MM.1S (cell line): ENCODE measurements at regions not wholly inside any gene's neighbourhood (a gene's known extent, or its start where the extent isn't known, plus 50 kb on each side); places are given as distances from the start of the nearest gene placed in this dataset.

Experiments
- CTCF ChIP-seq: fragments of 300-600 bp; sonication (generic); IDR thresholded peaks from 2 replicates; pipeline ENCODE4 v1.5.1; 2016; ENCODE audit warnings: antibody characterized with exemption, low read length, mixed read lengths
- EZH2 ChIP-seq: fragments of 300-600 bp; sonication (generic); optimal IDR thresholded peaks from 2 replicates; pipeline ENCODE3; 2017; ENCODE audit warnings: low read depth, mild to moderate bottlenecking, antibody characterized with exemption, low read length, mixed read lengths
- EZH2phosphoT487 ChIP-seq: fragments of 300-600 bp; sonication (generic); IDR thresholded peaks from 2 replicates; pipeline ENCODE4 v1.6.1; 2018; ENCODE audit warnings: antibody characterized with exemption, low read length

GRCh38 chr1:223010582-223011504 lies 132.2 kb downstream of the TLR5 start:
- no peak for TF ChIP-seq CTCF
- TF ChIP-seq EZH2 = no peak
- no peak for TF ChIP-seq EZH2phosphoT487
